Natural killer cell (primary cell): ENCODE measurements at regions not wholly inside any gene's neighbourhood (a gene's known extent, or its start where the extent isn't known, plus 50 kb on each side); places are given as distances from the start of the nearest gene placed in this dataset.
"Not testable (repeated sequence)": the region's sequence is repeated elsewhere in the genome, so short reads cannot be mapped to it uniquely, and the experiment has no call there.

Source experiments
- ATAC-seq, 3 donors: fragments of 150-1000 bp in 2 of 3; fragments of 200-7000 bp in 1 of 3; cut with Tn5 transposase; 1 replicate in 1 of 3; 2 replicates in 2 of 3; pipeline ENCODE4 v1.10.0; 2021; ENCODE audit warnings: mild to moderate bottlenecking in 2 of 3, moderate library complexity in 2 of 3
- DNase-seq, 2 donors: peaks; one replicate each; pipeline versions ENCODE4 v3.0.0 to v3.0.0-alpha.2; 2013 to 2021; ENCODE audit warnings: mixed read lengths in 1 of 2
- H3K27ac ChIP-seq: one replicate; pipeline ENCODE4 v1.5.1; 2013; ENCODE audit warnings: mild to moderate bottlenecking, low read length
- H3K27me3 ChIP-seq: one replicate; pipeline ENCODE4 v1.6.1; 2013; ENCODE audit warnings: low read length; ENCODE audit not compliant: control insufficient read depth, insufficient read depth
- H3K36me3 ChIP-seq: one replicate; pipeline ENCODE4 v1.6.1; 2013; ENCODE audit warnings: low read length; ENCODE audit not compliant: control insufficient read depth, insufficient read depth
- H3K4me1 ChIP-seq: one replicate; pipeline ENCODE4 v1.6.1; 2013; ENCODE audit warnings: low read length; ENCODE audit not compliant: control insufficient read depth, insufficient read depth
- H3K4me3 ChIP-seq: one replicate; pipeline ENCODE4 v1.5.1; 2013; ENCODE audit warnings: low read length
- H3K9me3 ChIP-seq: one replicate; pipeline ENCODE4 v1.6.1; 2013; ENCODE audit warnings: low read length; ENCODE audit not compliant: control insufficient read depth, insufficient read depth
- H3K27ac Mint-ChIP-seq, 2 donors: one replicate each; pipeline ENCODE4 v1.8.0; 2022; ENCODE audit warnings: mild to moderate bottlenecking in 2 of 2, mixed read lengths in 2 of 2, moderate library complexity in 1 of 2
- H3K27me3 Mint-ChIP-seq, 2 donors: one replicate each; pipeline ENCODE4 v1.8.0; 2022; ENCODE audit warnings: low read depth in 2 of 2, mixed read lengths in 2 of 2
- H3K36me3 Mint-ChIP-seq: one replicate; pipeline ENCODE4 v1.8.0; 2022; ENCODE audit warnings: mixed read lengths
- H3K4me1 Mint-ChIP-seq, 2 donors: one replicate each; pipeline ENCODE4 v1.8.0; 2022; ENCODE audit warnings: mixed read lengths in 2 of 2
- H3K4me3 Mint-ChIP-seq: one replicate; pipeline ENCODE4 v1.8.0; 2022; ENCODE audit warnings: mild to moderate bottlenecking, moderate library complexity, mixed read lengths
- H3K9me3 Mint-ChIP-seq, 2 donors: one replicate each; pipeline ENCODE4 v1.8.0; 2022; ENCODE audit warnings: mixed read lengths in 2 of 2
- CTCF ChIP-seq: fragments of 200-600 bp; IDR thresholded peaks from one replicate; pipeline ENCODE4 v1.8.0; 2022; ENCODE audit warnings: antibody characterized with exemption
- WGBS: methylation state at CpG from one replicate; pipeline ENCODE4 v1.1.7; 2013; ENCODE audit warnings: missing lambda C conversion rate; ENCODE audit not compliant: insufficient coverage; 5-methylcytosine and 5-hydroxymethylcytosine counted together
- intact Hi-C: fragments of 100-400 bp; cut with micrococcal nuclease; formaldehyde crosslinking; loops from one replicate; pipeline ENCODE4 v1.14.2; 2022

GRCh38 chr10:55747244-55747643 is 613.8 kb downstream of the ZWINT start:
- no peaks in the 10 kb centered on the region for H3K4me1 Mint-ChIP-seq
- TF ChIP-seq CTCF: no peak
- Histone ChIP-seq H3K27me3 (no peaks in the 10 kb centered on the region), H3K9me3 (peaks cover 5% of the 10 kb centered on the region), H3K4me1 (no peaks in the 10 kb centered on the region), H3K27ac (no peak overlapping the region), H3K36me3 (no peaks in the 10 kb centered on the region), H3K4me3 (no peak overlapping the region)
- H3K9me3 Mint-ChIP-seq: peaks cover 6 to 19% of the 10 kb centered on the region in 2 donors
- no peaks in the 10 kb centered on the region for H3K36me3 Mint-ChIP-seq
- no peaks in the 10 kb centered on the region for H3K27me3 Mint-ChIP-seq
- intact Hi-C loops: no loop called here
- DNase-seq (no peak), ATAC-seq (no peak)
- H3K27ac Mint-ChIP-seq: no peak overlapping the region
- no peak overlapping the region for H3K4me3 Mint-ChIP-seq
- 87% methylated on average over 3 of the region's 3 CpGs for WGBS

- peaks cover 9 to 24% of the 10 kb centered on the region in 2 donors for H3K9me3 Mint-ChIP-seq
- TF ChIP-seq CTCF: no peak
- WGBS: 50% methylated on average over 1 of the region's 1 CpG
- intact Hi-C loops: no loop called here
- no peak overlapping the region for H3K4me3 ChIP-seq
- ATAC-seq (no peak), DNase-seq (no peak)
- H3K27ac ChIP-seq: no peak overlapping the region
- H3K27me3 Mint-ChIP-seq: no peaks in the 10 kb centered on the region
- no peaks in the 10 kb centered on the region for H3K4me1 Mint-ChIP-seq
- no peaks in the 10 kb centered on the region for H3K36me3 ChIP-seq
- H3K9me3 ChIP-seq: peaks cover 5% of the 10 kb centered on the region
- H3K36me3 Mint-ChIP-seq: no peaks in the 10 kb centered on the region
- H3K27ac Mint-ChIP-seq: no peak overlapping the region
- H3K4me1 ChIP-seq: no peaks in the 10 kb centered on the region
- no peaks in the 10 kb centered on the region for H3K27me3 ChIP-seq
- H3K4me3 Mint-ChIP-seq: no peak overlapping the region
Observed at GRCh38 chr10:55746002-55746401, 615.1 kb downstream of the ZWINT start.

GRCh38 chr10:55742487-55742886 is 618.6 kb downstream of the ZWINT start:
- Histone ChIP-seq H3K4me3 (no peak overlapping the region), H3K36me3 (no peaks in the 10 kb centered on the region), H3K4me1 (no peaks in the 10 kb centered on the region), H3K27ac (no peak overlapping the region), H3K9me3 (peaks cover 2% of the 10 kb centered on the region), H3K27me3 (no peaks in the 10 kb centered on the region)
- Mint-ChIP-seq H3K4me3 (no peak overlapping the region), H3K4me1 (no peaks in the 10 kb centered on the region), H3K9me3 (peaks cover 8 to 23% of the 10 kb centered on the region in 2 donors), H3K36me3 (no peaks in the 10 kb centered on the region), H3K27ac (no peak overlapping the region), H3K27me3 (no peaks in the 10 kb centered on the region)
- no peak for ATAC-seq
- whole genome bisulfite sequencing: no CpG with 5 or more reads among the region's 2 CpGs
- intact Hi-C loops: no loop called here
- no peak for TF ChIP-seq CTCF
- no peak for DNase-seq

GRCh38 chr10:55740767-55741166 is 620.3 kb downstream of the ZWINT start:
- H3K27me3 ChIP-seq, H3K4me1 ChIP-seq, H3K27me3 Mint-ChIP-seq, H3K27ac ChIP-seq, intact Hi-C loops, H3K9me3 ChIP-seq, H3K4me3 ChIP-seq, H3K27ac Mint-ChIP-seq, H3K36me3 Mint-ChIP-seq, DNase-seq, H3K4me3 Mint-ChIP-seq, H3K36me3 ChIP-seq, ATAC-seq, H3K4me1 Mint-ChIP-seq: not testable (repeated sequence)
- H3K9me3 Mint-ChIP-seq: peaks cover 6 to 20% of the 10 kb centered on the region in 2 donors
- WGBS: 42% methylated on average over 2 of the region's 2 CpGs
